Transverse colon (tissue), 4 donors: ENCODE measurements at regions not wholly inside any gene's neighbourhood (a gene's known extent, or its start where the extent isn't known, plus 50 kb on each side); places are given as distances from the start of the nearest gene placed in this dataset.

Source experiments
- DNase-seq: peaks from one replicate; pipeline ENCODE4 v3.0.0-alpha.2; 2019
- H3K27ac ChIP-seq, 4 donors: fragments of 200-600 bp; sonication (generic); 2 replicates each; pipeline ENCODE4 v1.5.1; 2016 to 2018; ENCODE audit warnings: inconsistent platforms in 4 of 4
- H3K27me3 ChIP-seq: fragments of 200-600 bp; sonication (generic); 2 replicates; pipeline ENCODE4 v1.5.1; 2017; ENCODE audit warnings: inconsistent platforms
- H3K36me3 ChIP-seq, 4 donors: fragments of 200-600 bp; sonication (generic); 2 replicates each; pipeline ENCODE4 v1.5.1; 2017 to 2019; ENCODE audit warnings: inconsistent platforms in 4 of 4
- H3K4me1 ChIP-seq, 4 donors: fragments of 200-600 bp; sonication (generic); 2 replicates each; pipeline ENCODE4 v1.5.1; 2017 to 2020; ENCODE audit warnings: inconsistent platforms in 4 of 4
- H3K4me3 ChIP-seq, 4 donors: fragments of 200-600 bp; sonication (generic); 1 replicate in 1 of 4; 2 replicates in 3 of 4; pipeline versions ENCODE4 v1.5.1 to v1.6.1; 2017 to 2019; ENCODE audit warnings: inconsistent platforms in 4 of 4
- H3K9me3 ChIP-seq, 2 donors: fragments of 200-600 bp; sonication (generic); 2 replicates each; pipeline ENCODE4 v1.5.1; 2017 to 2019; ENCODE audit warnings: inconsistent platforms in 2 of 2
- CTCF ChIP-seq, 5 experiments: fragments of 200-600 bp in 3 of 5; fragments of 450-650 bp in 2 of 5; sonication (generic) in 3 of 5; IDR thresholded peaks; 1 replicate in 2 of 5; 2 replicates in 3 of 5; pipeline ENCODE4 v1.5.1; 2016 to 2017; ENCODE audit warnings: antibody characterized with exemption in 5 of 5, inconsistent platforms in 3 of 5, mild to moderate bottlenecking in 2 of 5, moderate library complexity in 1 of 5
- EP300 ChIP-seq: sonication (generic); formaldehyde crosslinking; IDR thresholded peaks from one replicate; pipeline ENCODE4 v1.6.1; 2017; ENCODE audit warnings: antibody characterized with exemption, low read depth
- POLR2A ChIP-seq: fragments of 450-650 bp; IDR thresholded peaks from one replicate; pipeline ENCODE4 v1.6.1; 2016; ENCODE audit warnings: antibody characterized with exemption, mild to moderate bottlenecking, moderate library complexity
- POLR2AphosphoS5 ChIP-seq, 3 donors: sonication (generic); formaldehyde crosslinking; IDR thresholded peaks; one replicate each; pipeline ENCODE4 v1.6.1; 2016; ENCODE audit warnings: antibody characterized with exemption in 3 of 3
- WGBS, 2 donors: methylation state at CpG; one replicate each; pipeline ENCODE4 v1.1.5; 2018; ENCODE audit warnings: low coverage in 1 of 2; 5-methylcytosine and 5-hydroxymethylcytosine counted together
- in situ Hi-C, 4 donors: fragments of 200-750 bp; cut with MboI; loops; one replicate each; pipeline versions ENCODE4 v1.15.0 to v1.15.1; 2017; ENCODE audit warnings: low sequenced_read_pairs in 3 of 4, low pct_ligation_motif_present in 1 of 4, low pct_unique_long_range_greater_than_20kb in 1 of 4
- intact Hi-C: fragments of 100-400 bp; cut with DNase I; formaldehyde crosslinking; loops from one replicate; pipeline ENCODE4 v1.15.1; 2023; ENCODE audit warnings: low total_unique reads

- TF ChIP-seq EP300 (no peak), CTCF (IDR thresholded peaks at IDR 0.05) (no peak), POLR2AphosphoS5 (IDR thresholded peaks at IDR 0.05) (no peak), POLR2A (no peak)
- in situ Hi-C loops (no loop called here), intact Hi-C loops (no loop called here)
- Histone ChIP-seq H3K4me1 (no peaks in the 10 kb centered on the region), H3K9me3 (no peaks in the 10 kb centered on the region), H3K27me3 (no peaks in the 10 kb centered on the region), H3K36me3 (no peaks in the 10 kb centered on the region), H3K27ac (no peak overlapping the region), H3K4me3 (no peak overlapping the region)
- WGBS, 2 donors, result 80 to 90% methylated on average over 1 of the region's 1 CpG
- no peak for DNase-seq
These were observed 238.7 kb downstream of the KIF20B start for GRCh38 chr10:89940076-89940475.

GRCh38 chr10:89942217-89942616, 240.8 kb downstream of the KIF20B start:
- 36 to 43% methylated on average over 1 of the region's 1 CpG for WGBS, 2 donors
- no peak for TF ChIP-seq POLR2A
- TF ChIP-seq CTCF (IDR thresholded peaks at IDR 0.05), result no peak
- TF ChIP-seq EP300, result no peak
- TF ChIP-seq POLR2AphosphoS5 (IDR thresholded peaks at IDR 0.05), result no peak
- intact Hi-C loops (no loop called here), in situ Hi-C loops (no loop called here)
- H3K9me3 ChIP-seq, result no peaks in the 10 kb centered on the region
- H3K4me1 ChIP-seq, result no peaks in the 10 kb centered on the region
- H3K4me3 ChIP-seq, result no peak overlapping the region
- H3K36me3 ChIP-seq, result no peaks in the 10 kb centered on the region
- no peaks in the 10 kb centered on the region for H3K27me3 ChIP-seq
- no peak overlapping the region for H3K27ac ChIP-seq
- DNase-seq, result no peak

GRCh38 chr10:89944138-89944537, 242.7 kb downstream of the KIF20B start:
- H3K4me1 ChIP-seq, result no peaks in the 10 kb centered on the region
- no peak overlapping the region for H3K27ac ChIP-seq
- H3K36me3 ChIP-seq, result no peaks in the 10 kb centered on the region
- DNase-seq, result no peak
- no peaks in the 10 kb centered on the region for H3K27me3 ChIP-seq
- in situ Hi-C loops (no loop called here), intact Hi-C loops (no loop called here)
- TF ChIP-seq POLR2A, result no peak
- TF ChIP-seq POLR2AphosphoS5 (IDR thresholded peaks at IDR 0.05), result no peak
- no peak for TF ChIP-seq CTCF (IDR thresholded peaks at IDR 0.05)
- no peak for TF ChIP-seq EP300
- WGBS, 2 donors, result 57 to 100% methylated on average over 1 of the region's 1 CpG
- H3K9me3 ChIP-seq, result no peaks in the 10 kb centered on the region
- H3K4me3 ChIP-seq, result no peak overlapping the region

GRCh38 chr10:89946106-89946505, 244.7 kb downstream of the KIF20B start:
- DNase-seq, result no peak
- H3K4me1 ChIP-seq, result no peaks in the 10 kb centered on the region
- H3K4me3 ChIP-seq, result no peak overlapping the region
- H3K9me3 ChIP-seq, result no peaks in the 10 kb centered on the region
- H3K27ac ChIP-seq, result no peak overlapping the region
- H3K27me3 ChIP-seq, result no peaks in the 10 kb centered on the region
- intact Hi-C loops (no loop called here), in situ Hi-C loops (no loop called here)
- H3K36me3 ChIP-seq, result no peaks in the 10 kb centered on the region
- 71 to 85% methylated on average over 3 of the region's 3 CpGs for WGBS, 2 donors
- no peak for TF ChIP-seq POLR2A
- TF ChIP-seq POLR2AphosphoS5 (IDR thresholded peaks at IDR 0.05), result no peak
- no peak for TF ChIP-seq CTCF (IDR thresholded peaks at IDR 0.05)
- no peak for TF ChIP-seq EP300
